ENCODE measurements at regions not wholly inside any gene's neighbourhood (a gene's known extent, or its start where the extent isn't known, plus 50 kb on each side); places are given as distances from the start of the nearest gene placed in this dataset.

GRCh38 chr1:195717651-195718050, 890.6 kb downstream of the KCNT2 start:
- TF ChIP-seq POLR2AphosphoS5 (IDR thresholded peaks at IDR 0.05; ENCODE audit: insufficient read depth, low read depth, low read length) (no peak), POLR2A (IDR thresholded peaks at IDR 0.05; ENCODE audit: low read depth, low read length) (no peak), EZH2 (IDR thresholded peaks at IDR 0.05; ENCODE audit: borderline replicate concordance, low read depth, low read length, severe bottlenecking) (no peak), FOS (IDR thresholded peaks at IDR 0.05; ENCODE audit: borderline replicate concordance, insufficient read depth, low read length) (no peak), MAX (IDR thresholded peaks at IDR 0.05; ENCODE audit: insufficient read depth, insufficient read length) (no peak), MYC (IDR thresholded peaks at IDR 0.05; ENCODE audit: low read depth, low read length) (no peak), JUN (IDR thresholded peaks at IDR 0.05; ENCODE audit: borderline replicate concordance, insufficient read depth, insufficient read length, low read depth) (no peak)
- H3K4me2 ChIP-seq (ENCODE audit: insufficient read depth, low read length): no peak overlapping the region
- no peaks in the 10 kb centered on the region for H3K9me3 ChIP-seq (replicated peaks; ENCODE audit: control insufficient read depth, insufficient read depth, low read length)
- H3K9me1 ChIP-seq (replicated peaks; ENCODE audit: control insufficient read depth, extremely low read depth, insufficient read depth, low read length): no peaks in the 10 kb centered on the region
- BruUV-seq (replicated peaks): no TSS peak
- ChIA-PET POLR2A (no interaction called here), CTCF (no interaction called here)
- DNase-seq (ENCODE audit: low read depth, low spot score) (no peak), FAIRE-seq (no peak)
- dilution Hi-C loops (cut with MboI; ENCODE audit: extremely low pct_ligation_motif_present, low sequenced_read_pairs) (no loop called here), intact Hi-C loops (cut with micrococcal nuclease) (no loop called here)
- H4K20me1 ChIP-seq (replicated peaks; ENCODE audit: control insufficient read depth, extremely low read depth, insufficient read depth, low read length): no peaks in the 10 kb centered on the region
- H3K4me3 ChIP-seq (replicated peaks in 1 of 3; ENCODE audit: insufficient read depth in 1 of 3, low read depth in 1 of 3, low read length in 3 of 3): no peak overlapping the region
- no peaks in the 10 kb centered on the region for H3K79me2 ChIP-seq (ENCODE audit: control insufficient read depth, insufficient read depth, low read length)
- no peaks in the 10 kb centered on the region for H3K36me3 ChIP-seq (ENCODE audit: control insufficient read depth in 2 of 2, extremely low read depth in 1 of 2, insufficient read depth in 2 of 2, low read length in 2 of 2)
- no peak overlapping the region for H3K9ac ChIP-seq (replicated peaks; ENCODE audit: extremely low read depth, insufficient read depth, low read length)
- H3K27me3 ChIP-seq (ENCODE audit: control insufficient read depth in 2 of 2, insufficient read depth in 2 of 2, low read length in 2 of 2): no peaks in the 10 kb centered on the region
- no peak overlapping the region for H2AFZ ChIP-seq (ENCODE audit: low read depth, low read length)
- H3K4me1 ChIP-seq (ENCODE audit: control insufficient read depth, extremely low read depth, insufficient read depth, low read length): no peaks in the 10 kb centered on the region
- no peak overlapping the region for H3K27ac ChIP-seq (ENCODE audit: insufficient read depth, low read depth, low read length)

- Histone ChIP-seq H3K4me3 (replicated peaks in 1 of 3; ENCODE audit: insufficient read depth in 1 of 3, low read depth in 1 of 3, low read length in 3 of 3) (no peak overlapping the region), H3K79me2 (ENCODE audit: control insufficient read depth, insufficient read depth, low read length) (no peaks in the 10 kb centered on the region), H3K27me3 (ENCODE audit: control insufficient read depth in 2 of 2, insufficient read depth in 2 of 2, low read length in 2 of 2) (no peaks in the 10 kb centered on the region), H3K9ac (replicated peaks; ENCODE audit: extremely low read depth, insufficient read depth, low read length) (no peak overlapping the region), H4K20me1 (replicated peaks; ENCODE audit: control insufficient read depth, extremely low read depth, insufficient read depth, low read length) (no peaks in the 10 kb centered on the region), H3K9me1 (replicated peaks; ENCODE audit: control insufficient read depth, extremely low read depth, insufficient read depth, low read length) (no peaks in the 10 kb centered on the region), H3K9me3 (replicated peaks; ENCODE audit: control insufficient read depth, insufficient read depth, low read length) (no peaks in the 10 kb centered on the region), H3K4me1 (ENCODE audit: control insufficient read depth, extremely low read depth, insufficient read depth, low read length) (no peaks in the 10 kb centered on the region), H2AFZ (ENCODE audit: low read depth, low read length) (no peak overlapping the region), H3K4me2 (ENCODE audit: insufficient read depth, low read length) (no peak overlapping the region), H3K36me3 (ENCODE audit: control insufficient read depth in 2 of 2, extremely low read depth in 1 of 2, insufficient read depth in 2 of 2, low read length in 2 of 2) (no peaks in the 10 kb centered on the region), H3K27ac (ENCODE audit: insufficient read depth, low read depth, low read length) (no peak overlapping the region)
- BruUV-seq (replicated peaks): no TSS peak
- DNase-seq (ENCODE audit: low read depth, low spot score) (no peak), FAIRE-seq (no peak)
- dilution Hi-C loops (cut with MboI; ENCODE audit: extremely low pct_ligation_motif_present, low sequenced_read_pairs) (no loop called here), intact Hi-C loops (cut with micrococcal nuclease) (no loop called here)
- TF ChIP-seq FOS (IDR thresholded peaks at IDR 0.05; ENCODE audit: borderline replicate concordance, insufficient read depth, low read length) (no peak), MYC (IDR thresholded peaks at IDR 0.05; ENCODE audit: low read depth, low read length) (no peak), MAX (IDR thresholded peaks at IDR 0.05; ENCODE audit: insufficient read depth, insufficient read length) (no peak), CTCF (IDR thresholded peaks at IDR 0.05; ENCODE audit: extremely low read depth in 1 of 2, insufficient read depth in 1 of 2, low read depth in 1 of 2, low read length in 2 of 2) (no peak), POLR2A (IDR thresholded peaks at IDR 0.05; ENCODE audit: low read depth, low read length) (no peak), EZH2 (IDR thresholded peaks at IDR 0.05; ENCODE audit: borderline replicate concordance, low read depth, low read length, severe bottlenecking) (no peak), GATA2 (IDR thresholded peaks at IDR 0.05; ENCODE audit: insufficient read depth, insufficient read length, low read depth, low read length) (no peak), POLR2AphosphoS5 (IDR thresholded peaks at IDR 0.05; ENCODE audit: insufficient read depth, low read depth, low read length) (no peak), JUN (IDR thresholded peaks at IDR 0.05; ENCODE audit: borderline replicate concordance, insufficient read depth, insufficient read length, low read depth) (no peak)
- CTCF ChIA-PET: no interaction called here
- POLR2A ChIA-PET: no interaction called here
These were observed 892.6 kb downstream of the KCNT2 start for GRCh38 chr1:195715652-195716051.
